ENCODE measurements at regions not wholly inside any gene's neighbourhood (a gene's known extent, or its start where the extent isn't known, plus 50 kb on each side); places are given as distances from the start of the nearest gene placed in this dataset.

DNA sequence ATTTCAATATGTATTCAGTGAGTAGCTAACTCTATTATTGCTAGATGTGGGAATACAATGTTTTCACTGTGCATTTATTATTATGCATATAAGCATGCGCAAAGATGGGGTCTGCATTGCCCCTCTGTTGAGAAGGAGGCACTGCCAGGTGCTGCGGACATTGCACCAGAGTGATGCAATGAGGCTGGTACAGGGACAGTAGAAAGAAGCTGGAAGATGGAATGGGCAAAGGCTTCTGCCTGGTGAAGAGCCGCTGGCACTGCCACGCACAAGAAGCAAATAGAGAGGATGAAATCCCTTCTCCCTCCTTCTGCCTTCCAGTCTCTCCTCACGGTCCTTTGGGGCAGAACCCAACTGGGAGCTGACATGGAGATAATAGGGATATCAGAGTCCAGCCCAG, 154.5 kb upstream of the TNFAIP3 start (continued):
- TF ChIP-seq, protein P1, sequence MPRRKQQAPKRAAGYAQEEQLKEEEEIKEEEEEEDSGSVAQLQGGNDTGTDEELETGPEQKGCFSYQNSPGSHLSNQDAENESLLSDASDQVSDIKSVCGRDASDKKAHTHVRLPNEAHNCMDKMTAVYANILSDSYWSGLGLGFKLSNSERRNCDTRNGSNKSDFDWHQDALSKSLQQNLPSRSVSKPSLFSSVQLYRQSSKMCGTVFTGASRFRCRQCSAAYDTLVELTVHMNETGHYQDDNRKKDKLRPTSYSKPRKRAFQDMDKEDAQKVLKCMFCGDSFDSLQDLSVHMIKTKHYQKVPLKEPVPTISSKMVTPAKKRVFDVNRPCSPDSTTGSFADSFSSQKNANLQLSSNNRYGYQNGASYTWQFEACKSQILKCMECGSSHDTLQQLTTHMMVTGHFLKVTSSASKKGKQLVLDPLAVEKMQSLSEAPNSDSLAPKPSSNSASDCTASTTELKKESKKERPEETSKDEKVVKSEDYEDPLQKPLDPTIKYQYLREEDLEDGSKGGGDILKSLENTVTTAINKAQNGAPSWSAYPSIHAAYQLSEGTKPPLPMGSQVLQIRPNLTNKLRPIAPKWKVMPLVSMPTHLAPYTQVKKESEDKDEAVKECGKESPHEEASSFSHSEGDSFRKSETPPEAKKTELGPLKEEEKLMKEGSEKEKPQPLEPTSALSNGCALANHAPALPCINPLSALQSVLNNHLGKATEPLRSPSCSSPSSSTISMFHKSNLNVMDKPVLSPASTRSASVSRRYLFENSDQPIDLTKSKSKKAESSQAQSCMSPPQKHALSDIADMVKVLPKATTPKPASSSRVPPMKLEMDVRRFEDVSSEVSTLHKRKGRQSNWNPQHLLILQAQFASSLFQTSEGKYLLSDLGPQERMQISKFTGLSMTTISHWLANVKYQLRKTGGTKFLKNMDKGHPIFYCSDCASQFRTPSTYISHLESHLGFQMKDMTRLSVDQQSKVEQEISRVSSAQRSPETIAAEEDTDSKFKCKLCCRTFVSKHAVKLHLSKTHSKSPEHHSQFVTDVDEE (CRISPR knock-in tag; IDR thresholded peaks at IDR 0.05), result no peak
- TF ChIP-seq TCF4 (CRISPR knock-in tag; IDR thresholded peaks at IDR 0.05; ENCODE audit: borderline replicate concordance) (no peak), RARB (CRISPR knock-in tag; IDR thresholded peaks at IDR 0.05) (no peak), ISL1 (CRISPR knock-in tag; IDR thresholded peaks at IDR 0.05) (no peak), GLIS3 (CRISPR knock-in tag; IDR thresholded peaks at IDR 0.05) (no peak), SNAI2 (CRISPR knock-in tag; IDR thresholded peaks at IDR 0.05) (no peak), ZFP3 (CRISPR knock-in tag; IDR thresholded peaks at IDR 0.05) (no peak)

- TF ChIP-seq RARB (CRISPR knock-in tag; IDR thresholded peaks at IDR 0.05), result no peak
- no peak for TF ChIP-seq ISL1 (CRISPR knock-in tag; IDR thresholded peaks at IDR 0.05)
- TF ChIP-seq ZNF565 (CRISPR knock-in tag; conservative IDR thresholded peaks at IDR 0.05; ENCODE audit: low read depth), result no peak
- TF ChIP-seq OSR1 (CRISPR knock-in tag; IDR thresholded peaks at IDR 0.05), result no peak
- TF ChIP-seq ZC3H10 (CRISPR knock-in tag; IDR thresholded peaks at IDR 0.05), result no peak
- no peak for TF ChIP-seq SNAI2 (CRISPR knock-in tag; IDR thresholded peaks at IDR 0.05)
- TF ChIP-seq TOX (CRISPR knock-in tag; IDR thresholded peaks at IDR 0.05; ENCODE audit: borderline replicate concordance), result no peak
- TF ChIP-seq, protein P1 (CRISPR knock-in tag; IDR thresholded peaks at IDR 0.05), result no peak
- no peak for TF ChIP-seq POU6F1 (CRISPR knock-in tag; IDR thresholded peaks at IDR 0.05; ENCODE audit: borderline replicate concordance, low read depth)
- TF ChIP-seq, protein P2, sequence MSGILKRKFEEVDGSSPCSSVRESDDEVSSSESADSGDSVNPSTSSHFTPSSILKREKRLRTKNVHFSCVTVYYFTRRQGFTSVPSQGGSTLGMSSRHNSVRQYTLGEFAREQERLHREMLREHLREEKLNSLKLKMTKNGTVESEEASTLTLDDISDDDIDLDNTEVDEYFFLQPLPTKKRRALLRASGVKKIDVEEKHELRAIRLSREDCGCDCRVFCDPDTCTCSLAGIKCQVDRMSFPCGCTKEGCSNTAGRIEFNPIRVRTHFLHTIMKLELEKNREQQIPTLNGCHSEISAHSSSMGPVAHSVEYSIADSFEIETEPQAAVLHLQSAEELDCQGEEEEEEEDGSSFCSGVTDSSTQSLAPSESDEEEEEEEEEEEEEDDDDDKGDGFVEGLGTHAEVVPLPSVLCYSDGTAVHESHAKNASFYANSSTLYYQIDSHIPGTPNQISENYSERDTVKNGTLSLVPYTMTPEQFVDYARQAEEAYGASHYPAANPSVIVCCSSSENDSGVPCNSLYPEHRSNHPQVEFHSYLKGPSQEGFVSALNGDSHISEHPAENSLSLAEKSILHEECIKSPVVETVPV (CRISPR knock-in tag; IDR thresholded peaks at IDR 0.05), result no peak
- TF ChIP-seq PPARA (CRISPR knock-in tag; IDR thresholded peaks at IDR 0.05; ENCODE audit: borderline replicate concordance), result no peak
- no peak for TF ChIP-seq BACH2 (CRISPR knock-in tag; IDR thresholded peaks at IDR 0.05; ENCODE audit: borderline replicate concordance)
- no peak for TF ChIP-seq ZNF8 (CRISPR knock-in tag; IDR thresholded peaks at IDR 0.05)
- TF ChIP-seq, protein P3, sequence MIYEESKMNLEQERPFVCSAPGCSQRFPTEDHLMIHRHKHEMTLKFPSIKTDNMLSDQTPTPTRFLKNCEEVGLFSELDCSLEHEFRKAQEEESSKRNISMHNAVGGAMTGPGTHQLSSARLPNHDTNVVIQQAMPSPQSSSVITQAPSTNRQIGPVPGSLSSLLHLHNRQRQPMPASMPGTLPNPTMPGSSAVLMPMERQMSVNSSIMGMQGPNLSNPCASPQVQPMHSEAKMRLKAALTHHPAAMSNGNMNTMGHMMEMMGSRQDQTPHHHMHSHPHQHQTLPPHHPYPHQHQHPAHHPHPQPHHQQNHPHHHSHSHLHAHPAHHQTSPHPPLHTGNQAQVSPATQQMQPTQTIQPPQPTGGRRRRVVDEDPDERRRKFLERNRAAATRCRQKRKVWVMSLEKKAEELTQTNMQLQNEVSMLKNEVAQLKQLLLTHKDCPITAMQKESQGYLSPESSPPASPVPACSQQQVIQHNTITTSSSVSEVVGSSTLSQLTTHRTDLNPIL (CRISPR knock-in tag; IDR thresholded peaks at IDR 0.05; ENCODE audit: low read depth), result no peak
- TF ChIP-seq ZFP30 (CRISPR knock-in tag; IDR thresholded peaks at IDR 0.05), result no peak
- TF ChIP-seq CSDC2 (CRISPR knock-in tag; IDR thresholded peaks at IDR 0.05), result no peak
- no peak for TF ChIP-seq TCF4 (CRISPR knock-in tag; IDR thresholded peaks at IDR 0.05; ENCODE audit: borderline replicate concordance)
- TF ChIP-seq ARNTL (CRISPR knock-in tag; IDR thresholded peaks at IDR 0.05; ENCODE audit: borderline replicate concordance, low read depth), result no peak
- no peak for ATAC-seq
These were observed 151.4 kb upstream of the TNFAIP3 start for GRCh38 chr6:137715589-137716045.
